ENCODE measurements at regions not wholly inside any gene's neighbourhood (a gene's known extent, or its start where the extent isn't known, plus 50 kb on each side); places are given as distances from the start of the nearest gene placed in this dataset.

- intact Hi-C loops (cut with micrococcal nuclease): no loop called here
- TF ChIP-seq CTCF (IDR thresholded peaks at IDR 0.05; ENCODE audit: unreplicated experiment): no peak
- no peak for DNase-seq (ENCODE audit: unreplicated experiment)
- H3K4me3 Mint-ChIP-seq (ENCODE audit: unreplicated experiment): no peak overlapping the region
- H3K4me1 Mint-ChIP-seq (ENCODE audit: insufficient read depth, unreplicated experiment): no peaks in the 10 kb centered on the region
- H3K27ac Mint-ChIP-seq (ENCODE audit: low read depth, unreplicated experiment): no peak overlapping the region
- no TSS peak for BruUV-seq (replicated peaks)
- POLR2A ChIA-PET: no interaction called here
- H3K9me3 Mint-ChIP-seq (ENCODE audit: unreplicated experiment): no peaks in the 10 kb centered on the region
- no peaks in the 10 kb centered on the region for H3K36me3 Mint-ChIP-seq (ENCODE audit: insufficient read depth, unreplicated experiment)
- CTCF ChIA-PET: interaction anchor here (0.7 kb wide), 1 partner anchor 39 kb away, joined by 3 read pairs; no protein-coding TSS in a partner anchor
- H3K27me3 Mint-ChIP-seq (ENCODE audit: insufficient read depth, unreplicated experiment): peaks cover 5% of the 10 kb centered on the region
Observed at GRCh38 chr10:47144525-47144924, 155.5 kb upstream of the GDF10 start.

GRCh38 chr10:47145290-47145934, 154.6 kb upstream of the GDF10 start:
- Mint-ChIP-seq H3K27ac (ENCODE audit: low read depth, unreplicated experiment) (no peak overlapping the region), H3K9me3 (ENCODE audit: unreplicated experiment) (no peaks in the 10 kb centered on the region), H3K27me3 (ENCODE audit: insufficient read depth, unreplicated experiment) (peaks cover 14% of the 10 kb centered on the region), H3K4me3 (ENCODE audit: unreplicated experiment) (no peak overlapping the region), H3K4me1 (ENCODE audit: insufficient read depth, unreplicated experiment) (no peaks in the 10 kb centered on the region), H3K36me3 (ENCODE audit: insufficient read depth, unreplicated experiment) (no peaks in the 10 kb centered on the region)
- no peak for DNase-seq (ENCODE audit: unreplicated experiment)
- TF ChIP-seq CTCF (IDR thresholded peaks at IDR 0.05; ENCODE audit: unreplicated experiment): no peak
- BruUV-seq (replicated peaks): no TSS peak
- ChIA-PET CTCF (interaction anchor here (0.7 kb wide), 1 partner anchor 40 kb away, joined by 3 read pairs; no protein-coding TSS in a partner anchor), POLR2A (no interaction called here)
- intact Hi-C loops (cut with micrococcal nuclease): no loop called here

- Mint-ChIP-seq H3K4me3 (ENCODE audit: unreplicated experiment) (no peak overlapping the region), H3K9me3 (ENCODE audit: unreplicated experiment) (peaks cover 6% of the 10 kb centered on the region), H3K27ac (ENCODE audit: low read depth, unreplicated experiment) (no peak overlapping the region), H3K4me1 (ENCODE audit: insufficient read depth, unreplicated experiment) (no peaks in the 10 kb centered on the region), H3K27me3 (ENCODE audit: insufficient read depth, unreplicated experiment) (peaks cover 15% of the 10 kb centered on the region), H3K36me3 (ENCODE audit: insufficient read depth, unreplicated experiment) (no peaks in the 10 kb centered on the region)
- no peak for TF ChIP-seq CTCF (IDR thresholded peaks at IDR 0.05; ENCODE audit: unreplicated experiment)
- intact Hi-C loops (cut with micrococcal nuclease): no loop called here
- BruUV-seq (replicated peaks): no TSS peak
- ChIA-PET POLR2A (interaction anchor here (1.1 kb wide), 1 partner anchor 39 kb away, joined by 4 read pairs; no protein-coding TSS in a partner anchor), CTCF (no interaction called here)
- DNase-seq (ENCODE audit: unreplicated experiment): no peak
Observed at GRCh38 chr10:47146572-47146971, 153.4 kb upstream of the GDF10 start.

GRCh38 chr10:47147186-47147585, 152.8 kb upstream of the GDF10 start:
- CTCF ChIA-PET: no interaction called here
- no TSS peak for BruUV-seq (replicated peaks)
- Mint-ChIP-seq H3K27ac (ENCODE audit: low read depth, unreplicated experiment) (no peak overlapping the region), H3K36me3 (ENCODE audit: insufficient read depth, unreplicated experiment) (no peaks in the 10 kb centered on the region), H3K4me3 (ENCODE audit: unreplicated experiment) (no peak overlapping the region), H3K27me3 (ENCODE audit: insufficient read depth, unreplicated experiment) (peaks cover 15% of the 10 kb centered on the region), H3K9me3 (ENCODE audit: unreplicated experiment) (peaks cover 6% of the 10 kb centered on the region), H3K4me1 (ENCODE audit: insufficient read depth, unreplicated experiment) (no peaks in the 10 kb centered on the region)
- POLR2A ChIA-PET: interaction anchor here (1.1 kb wide), 1 partner anchor 38 kb away, joined by 4 read pairs; no protein-coding TSS in a partner anchor
- no peak for TF ChIP-seq CTCF (IDR thresholded peaks at IDR 0.05; ENCODE audit: unreplicated experiment)
- no peak for DNase-seq (ENCODE audit: unreplicated experiment)
- intact Hi-C loops (cut with micrococcal nuclease): no loop called here
